ENCODE measurements at regions not wholly inside any gene's neighbourhood (a gene's known extent, or its start where the extent isn't known, plus 50 kb on each side); places are given as distances from the start of the nearest gene placed in this dataset.

DNA sequence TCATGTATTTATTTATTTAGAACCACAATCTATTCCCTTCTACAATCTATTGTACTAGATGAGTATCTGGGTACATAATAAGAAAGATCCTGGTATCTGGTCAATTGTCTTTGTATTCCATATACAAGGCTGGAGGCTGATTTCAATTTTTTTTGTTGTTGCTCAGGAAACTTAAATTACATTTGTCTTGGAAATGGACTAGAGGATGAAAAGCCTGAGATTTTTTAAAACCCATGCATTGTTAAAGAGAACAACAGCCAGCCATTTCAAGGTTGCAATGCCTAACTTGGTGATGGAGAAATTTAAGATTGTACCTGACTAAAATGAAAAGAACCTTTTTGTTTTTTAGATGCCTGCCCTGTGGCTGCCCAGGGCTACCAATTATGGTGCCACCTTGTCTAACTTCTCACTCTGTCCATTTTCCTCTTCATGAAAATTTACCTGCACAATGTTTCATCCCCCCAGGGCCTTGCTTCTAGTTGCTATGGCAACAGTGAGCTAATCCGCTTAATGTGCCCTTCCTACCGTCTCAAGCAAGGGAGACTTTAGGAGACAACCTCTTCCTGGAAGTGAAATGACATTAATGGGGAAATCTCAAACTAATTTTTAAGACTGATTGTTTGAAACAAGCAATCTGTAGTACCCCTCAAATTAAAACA is 203.7 kb upstream of the PHYHIPL start:
- H3K27ac ChIP-seq = no peak overlapping the region
- no peaks in the 10 kb centered on the region for H3K27me3 ChIP-seq (ENCODE audit: control insufficient read depth, insufficient read depth, low read length)
- no peaks in the 10 kb centered on the region for H3K36me3 ChIP-seq (ENCODE audit: control insufficient read depth, insufficient read depth, low read length)
- H3K4me1 ChIP-seq = no peaks in the 10 kb centered on the region
- no peak overlapping the region for H2AFZ ChIP-seq
- no peak overlapping the region for H3K4me2 ChIP-seq (ENCODE audit: low read length)
- TF ChIP-seq, protein P1, sequence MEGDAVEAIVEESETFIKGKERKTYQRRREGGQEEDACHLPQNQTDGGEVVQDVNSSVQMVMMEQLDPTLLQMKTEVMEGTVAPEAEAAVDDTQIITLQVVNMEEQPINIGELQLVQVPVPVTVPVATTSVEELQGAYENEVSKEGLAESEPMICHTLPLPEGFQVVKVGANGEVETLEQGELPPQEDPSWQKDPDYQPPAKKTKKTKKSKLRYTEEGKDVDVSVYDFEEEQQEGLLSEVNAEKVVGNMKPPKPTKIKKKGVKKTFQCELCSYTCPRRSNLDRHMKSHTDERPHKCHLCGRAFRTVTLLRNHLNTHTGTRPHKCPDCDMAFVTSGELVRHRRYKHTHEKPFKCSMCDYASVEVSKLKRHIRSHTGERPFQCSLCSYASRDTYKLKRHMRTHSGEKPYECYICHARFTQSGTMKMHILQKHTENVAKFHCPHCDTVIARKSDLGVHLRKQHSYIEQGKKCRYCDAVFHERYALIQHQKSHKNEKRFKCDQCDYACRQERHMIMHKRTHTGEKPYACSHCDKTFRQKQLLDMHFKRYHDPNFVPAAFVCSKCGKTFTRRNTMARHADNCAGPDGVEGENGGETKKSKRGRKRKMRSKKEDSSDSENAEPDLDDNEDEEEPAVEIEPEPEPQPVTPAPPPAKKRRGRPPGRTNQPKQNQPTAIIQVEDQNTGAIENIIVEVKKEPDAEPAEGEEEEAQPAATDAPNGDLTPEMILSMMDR (IDR thresholded peaks at IDR 0.05) = no peak
- no peak overlapping the region for H3K4me3 ChIP-seq (ENCODE audit: low read depth, low read length)
- H3K79me2 ChIP-seq = no peaks in the 10 kb centered on the region
- H3K9me3 ChIP-seq (ENCODE audit: control insufficient read depth, low read length) = no peaks in the 10 kb centered on the region
- no peak overlapping the region for H3K9ac ChIP-seq

DNA sequence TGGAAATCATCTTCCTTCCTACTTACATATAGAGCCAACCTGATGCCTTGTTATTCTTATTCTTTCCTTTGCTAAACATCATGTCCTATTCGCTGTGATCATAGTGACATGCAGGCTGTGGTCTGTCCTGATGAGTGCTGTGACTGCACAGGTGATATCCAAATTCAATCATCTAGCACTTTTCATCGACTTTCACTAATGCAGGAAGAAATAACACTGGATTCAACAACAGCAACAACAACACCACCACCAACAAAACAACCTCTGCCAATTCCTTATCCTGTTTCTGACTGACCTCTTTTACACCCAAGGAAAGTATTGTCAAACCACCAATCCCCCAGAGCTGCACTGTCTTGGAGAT is 203.2 kb upstream of the PHYHIPL start:
- H2AFZ ChIP-seq = no peak overlapping the region
- TF ChIP-seq, protein P1 (IDR thresholded peaks at IDR 0.05) = no peak
- H3K9me3 ChIP-seq (ENCODE audit: control insufficient read depth, low read length) = no peaks in the 10 kb centered on the region
- H3K79me2 ChIP-seq = no peaks in the 10 kb centered on the region
- H3K4me1 ChIP-seq = no peaks in the 10 kb centered on the region
- no peak overlapping the region for H3K9ac ChIP-seq
- H3K36me3 ChIP-seq (ENCODE audit: control insufficient read depth, insufficient read depth, low read length) = no peaks in the 10 kb centered on the region
- no peak overlapping the region for H3K27ac ChIP-seq
- H3K27me3 ChIP-seq (ENCODE audit: control insufficient read depth, insufficient read depth, low read length) = no peaks in the 10 kb centered on the region
- no peak overlapping the region for H3K4me3 ChIP-seq (ENCODE audit: low read depth, low read length)
- H3K4me2 ChIP-seq (ENCODE audit: low read length) = no peak overlapping the region

DNA sequence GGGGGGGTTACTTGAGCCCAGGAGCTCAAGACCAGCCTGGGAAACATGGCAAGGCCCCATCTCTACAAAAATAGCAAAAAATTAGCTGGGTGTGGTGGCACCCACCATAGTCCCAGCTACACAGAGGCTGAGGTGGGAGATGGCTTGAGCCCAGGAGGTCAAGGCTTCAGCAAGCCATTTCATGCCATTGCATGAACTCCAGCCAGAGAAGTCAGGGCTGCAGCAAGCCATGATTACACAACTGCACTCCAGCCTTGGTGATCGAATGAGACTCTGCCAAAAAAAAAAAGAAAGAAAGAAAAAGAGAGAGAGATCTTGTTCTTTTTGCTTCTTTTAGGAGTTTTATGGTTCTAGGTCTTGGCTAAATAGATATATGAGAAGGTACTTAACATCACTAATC is 200.2 kb upstream of the PHYHIPL start:
- Histone ChIP-seq H3K4me1 (no peaks in the 10 kb centered on the region), H3K9ac (no peak overlapping the region), H3K27me3 (ENCODE audit: control insufficient read depth, insufficient read depth, low read length) (no peaks in the 10 kb centered on the region), H3K36me3 (ENCODE audit: control insufficient read depth, insufficient read depth, low read length) (no peaks in the 10 kb centered on the region), H3K27ac (no peak overlapping the region), H3K9me3 (ENCODE audit: control insufficient read depth, low read length) (no peaks in the 10 kb centered on the region), H3K4me2 (ENCODE audit: low read length) (no peak overlapping the region), H3K4me3 (ENCODE audit: low read depth, low read length) (no peak overlapping the region), H2AFZ (no peak overlapping the region), H3K79me2 (no peaks in the 10 kb centered on the region)
- TF ChIP-seq, protein P1 (IDR thresholded peaks at IDR 0.05) = no peak

GRCh38 chr10:58979711-58980110 is 196.7 kb upstream of the PHYHIPL start:
- Histone ChIP-seq H3K27me3 (ENCODE audit: control insufficient read depth, insufficient read depth, low read length) (no peaks in the 10 kb centered on the region), H2AFZ (no peak overlapping the region), H3K9ac (no peak overlapping the region), H3K4me1 (no peaks in the 10 kb centered on the region), H3K9me3 (ENCODE audit: control insufficient read depth, low read length) (no peaks in the 10 kb centered on the region), H3K4me3 (ENCODE audit: low read depth, low read length) (no peak overlapping the region), H3K36me3 (ENCODE audit: control insufficient read depth, insufficient read depth, low read length) (no peaks in the 10 kb centered on the region), H3K79me2 (no peaks in the 10 kb centered on the region), H3K27ac (no peak overlapping the region), H3K4me2 (ENCODE audit: low read length) (no peak overlapping the region)
- TF ChIP-seq, protein P1 (IDR thresholded peaks at IDR 0.05) = no peak

GRCh38 chr10:58980826-58981415 is 195.5 kb upstream of the PHYHIPL start:
- Histone ChIP-seq H3K9ac (no peak overlapping the region), H3K4me3 (ENCODE audit: low read depth, low read length) (no peak overlapping the region), H3K27me3 (ENCODE audit: control insufficient read depth, insufficient read depth, low read length) (no peaks in the 10 kb centered on the region), H3K27ac (no peak overlapping the region), H3K36me3 (ENCODE audit: control insufficient read depth, insufficient read depth, low read length) (no peaks in the 10 kb centered on the region), H3K4me2 (ENCODE audit: low read length) (no peak overlapping the region), H2AFZ (no peak overlapping the region), H3K4me1 (no peaks in the 10 kb centered on the region), H3K9me3 (ENCODE audit: control insufficient read depth, low read length) (no peaks in the 10 kb centered on the region), H3K79me2 (no peaks in the 10 kb centered on the region)
- TF ChIP-seq, protein P1 (IDR thresholded peaks at IDR 0.05) = no peak
